GM10266 (cell line): ENCODE measurements at regions not wholly inside any gene's neighbourhood (a gene's known extent, or its start where the extent isn't known, plus 50 kb on each side); places are given as distances from the start of the nearest gene placed in this dataset.
"Not testable (repeated sequence)": the region's sequence is repeated elsewhere in the genome, so short reads cannot be mapped to it uniquely, and the experiment has no call there.

ENCODE experiments used
- DNase-seq: peaks from one replicate; pipeline ENCODE4 v3.0.0; 2012; ENCODE audit errors: extremely low spot score
- CTCF ChIP-seq: IDR thresholded peaks from 2 replicates; pipeline ENCODE4 v1.5.1; 2012; ENCODE audit warnings: mild to moderate bottlenecking, low read depth; ENCODE audit not compliant: control insufficient read depth, insufficient read depth; ENCODE audit errors: missing control alignments

GRCh38 chr18:44579028-44579702 lies 101.5 kb upstream of the SETBP1 start:
- DNase-seq = peak; percentile 58
- peak; percentile 60 for TF ChIP-seq CTCF

- TF ChIP-seq CTCF = no peak
- no peak for DNase-seq
These were observed 100.9 kb upstream of the SETBP1 start for GRCh38 chr18:44579745-44580144.

- DNase-seq = no peak
- no peak for TF ChIP-seq CTCF
These were observed 100.5 kb upstream of the SETBP1 start for GRCh38 chr18:44580159-44580558.

- not testable (repeated sequence) for DNase-seq
These were observed 99.9 kb upstream of the SETBP1 start for GRCh38 chr18:44580782-44581181.

GRCh38 chr18:44582456-44582855 lies 98.2 kb upstream of the SETBP1 start:
- no peak for TF ChIP-seq CTCF
- DNase-seq = no peak

- DNase-seq = no peak
- TF ChIP-seq CTCF = no peak
These were observed 95.8 kb upstream of the SETBP1 start for GRCh38 chr18:44584900-44585299.

- TF ChIP-seq CTCF = no peak
These were observed 93.7 kb upstream of the SETBP1 start for GRCh38 chr18:44586782-44587524.

More at GRCh38 chr18:44586782-44587524, 93.7 kb upstream of the SETBP1 start:
- no peak for DNase-seq
